ENCODE measurements at regions not wholly inside any gene's neighbourhood (a gene's known extent, or its start where the extent isn't known, plus 50 kb on each side); places are given as distances from the start of the nearest gene placed in this dataset.

DNA sequence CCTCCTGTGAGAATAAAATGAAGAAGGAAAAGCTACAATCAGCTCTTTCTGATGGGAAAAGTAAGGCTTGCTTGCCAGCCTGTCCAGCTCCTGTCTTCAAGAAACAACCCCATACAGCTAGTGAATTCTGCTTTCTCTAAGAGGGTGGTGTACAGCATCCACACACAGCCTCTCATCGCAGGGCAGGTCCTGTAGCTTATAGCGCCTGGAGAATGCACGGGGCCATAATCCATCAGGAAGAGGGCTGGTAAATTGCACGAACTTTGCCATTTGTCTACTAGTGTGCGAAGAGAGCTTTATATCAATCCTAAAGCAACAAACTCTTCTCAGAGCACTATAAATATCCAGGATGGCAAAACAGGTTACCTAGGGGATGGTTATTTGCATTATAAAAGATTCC, 83.3 kb upstream of the SAMSN1 start:
- TF ChIP-seq EZH2 (IDR thresholded peaks at IDR 0.05) (no peak), POLR2AphosphoS5 (IDR thresholded peaks at IDR 0.05; ENCODE audit: borderline replicate concordance, low read depth, low read length) (no peak)
